H1 (cell line): ENCODE measurements at regions not wholly inside any gene's neighbourhood (a gene's known extent, or its start where the extent isn't known, plus 50 kb on each side); places are given as distances from the start of the nearest gene placed in this dataset.

Experiments
- CEBPB ChIP-seq: IDR thresholded peaks from 2 replicates; pipeline ENCODE4 v1.6.1; 2012; ENCODE audit warnings: low read depth, low read length
- GABPA ChIP-seq: IDR thresholded peaks from 2 replicates; pipeline ENCODE4 v1.6.1; 2011; ENCODE audit warnings: mild to moderate bottlenecking, low read length, moderate library complexity, borderline replicate concordance; ENCODE audit not compliant: insufficient read depth
- KDM1A ChIP-seq: fragments of 200-600, 300-600 bp; sonication (generic); IDR thresholded peaks from 2 replicates; pipeline ENCODE4 v1.7.1; 2016; ENCODE audit warnings: mild to moderate bottlenecking, low read length, borderline replicate concordance

DNA sequence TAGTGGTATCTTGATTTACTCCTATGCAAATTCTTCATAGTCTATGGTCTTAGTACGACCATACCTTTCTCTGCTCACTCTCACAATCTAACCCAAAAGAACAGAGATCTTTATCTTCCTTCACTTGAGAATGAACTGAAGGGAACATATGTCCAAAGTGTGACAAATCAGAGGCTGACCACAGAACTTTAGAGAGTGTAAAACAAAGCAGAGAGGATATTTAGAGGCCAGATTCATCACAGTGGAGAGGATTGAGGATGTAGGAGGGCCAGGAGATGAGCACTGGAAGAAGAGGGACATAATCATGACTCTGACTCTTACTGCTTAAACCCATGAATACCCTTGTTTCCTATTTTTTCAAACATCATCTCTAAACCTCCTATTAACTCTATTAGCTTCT is 935.3 kb upstream of the PHF14 start (continued):
- TF ChIP-seq CEBPB (no peak), KDM1A (no peak), GABPA (no peak)
